Mucosa of rectum (tissue), 2 donors: ENCODE measurements at regions not wholly inside any gene's neighbourhood (a gene's known extent, or its start where the extent isn't known, plus 50 kb on each side); places are given as distances from the start of the nearest gene placed in this dataset.

Source experiments
- H3K27ac ChIP-seq, 2 donors: one replicate each; pipeline ENCODE4 v1.7.0; 2013; ENCODE audit warnings: inconsistent platforms in 2 of 2, low read depth in 2 of 2, low read length in 2 of 2
- H3K27me3 ChIP-seq, 2 donors: one replicate each; pipeline ENCODE4 v1.7.0; 2013; ENCODE audit warnings: low read length in 2 of 2; ENCODE audit not compliant: control insufficient read depth in 2 of 2, insufficient read depth in 2 of 2
- H3K36me3 ChIP-seq, 2 donors: one replicate each; pipeline ENCODE4 v1.7.0; 2013; ENCODE audit warnings: low read length in 2 of 2; ENCODE audit not compliant: control insufficient read depth in 2 of 2, insufficient read depth in 2 of 2
- H3K4me1 ChIP-seq, 2 donors: one replicate each; pipeline ENCODE4 v1.7.0; 2013; ENCODE audit warnings: low read length in 2 of 2, mild to moderate bottlenecking in 1 of 2; ENCODE audit not compliant: control insufficient read depth in 2 of 2, insufficient read depth in 2 of 2
- H3K4me3 ChIP-seq, 2 donors: one replicate each; pipeline ENCODE4 v1.7.0; 2013; ENCODE audit warnings: low read length in 2 of 2
- H3K9ac ChIP-seq, 2 donors: one replicate each; pipeline ENCODE4 v1.7.0; 2013; ENCODE audit warnings: low read length in 2 of 2, low read depth in 1 of 2, mild to moderate bottlenecking in 1 of 2
- H3K9me3 ChIP-seq, 2 donors: one replicate each; pipeline ENCODE4 v1.7.0; 2013; ENCODE audit warnings: low read length in 2 of 2; ENCODE audit not compliant: control insufficient read depth in 2 of 2
- donor health status: healthy.
- donor health status: Normal muscosa, but diverticular disease.

DNA sequence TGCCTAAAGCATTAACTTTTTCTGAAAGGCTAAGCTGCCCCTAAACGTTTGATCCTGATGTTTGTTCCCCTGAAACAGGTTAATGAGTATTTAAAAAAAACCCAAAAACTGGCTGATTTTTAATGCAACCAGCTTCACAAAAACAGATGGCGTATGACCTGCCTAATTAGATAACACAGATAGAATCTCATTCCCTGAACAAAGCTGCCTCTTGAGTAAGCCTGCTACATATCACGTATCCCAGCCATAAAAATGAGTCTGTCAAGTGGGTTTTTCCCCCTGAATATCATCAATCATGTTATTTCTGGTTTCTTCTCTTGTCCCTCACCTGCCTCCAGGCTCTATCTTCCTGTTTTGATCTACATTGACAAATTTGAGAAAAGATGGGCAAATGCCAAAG lies 154.2 kb upstream of the FAM9B start:
- no peak overlapping the region for H3K4me3 ChIP-seq
- no peaks in the 10 kb centered on the region for H3K9me3 ChIP-seq
- H3K36me3 ChIP-seq = no peaks in the 10 kb centered on the region
- no peak overlapping the region for H3K27ac ChIP-seq
- no peak overlapping the region for H3K9ac ChIP-seq
- H3K27me3 ChIP-seq = peaks cover 0 to 4% of the 10 kb centered on the region in 2 donors
- no peaks in the 10 kb centered on the region for H3K4me1 ChIP-seq

DNA sequence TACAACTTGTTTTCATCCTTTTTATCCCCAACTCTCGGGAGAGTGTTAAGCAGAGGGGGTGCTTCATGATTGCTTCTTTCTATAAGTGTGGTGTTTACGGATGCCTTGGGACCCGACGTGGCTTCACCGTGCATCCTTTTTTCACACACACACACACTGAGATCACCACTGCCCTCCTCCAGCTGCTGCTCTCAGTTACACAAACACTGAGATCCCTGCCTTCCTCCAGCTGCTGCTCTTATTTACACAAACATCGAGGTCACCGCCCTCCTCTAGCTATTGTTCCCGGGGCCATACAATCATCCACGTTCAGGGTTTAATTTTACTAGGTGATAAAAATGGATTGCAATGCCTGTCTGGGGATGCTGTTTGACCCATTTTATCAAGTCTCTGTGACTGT lies 155.4 kb upstream of the FAM9B start:
- Histone ChIP-seq H3K9me3 (no peaks in the 10 kb centered on the region), H3K4me1 (no peaks in the 10 kb centered on the region), H3K27me3 (peaks cover 0 to 4% of the 10 kb centered on the region in 2 donors), H3K9ac (no peak overlapping the region), H3K4me3 (no peak overlapping the region), H3K36me3 (no peaks in the 10 kb centered on the region), H3K27ac (no peak overlapping the region)

DNA sequence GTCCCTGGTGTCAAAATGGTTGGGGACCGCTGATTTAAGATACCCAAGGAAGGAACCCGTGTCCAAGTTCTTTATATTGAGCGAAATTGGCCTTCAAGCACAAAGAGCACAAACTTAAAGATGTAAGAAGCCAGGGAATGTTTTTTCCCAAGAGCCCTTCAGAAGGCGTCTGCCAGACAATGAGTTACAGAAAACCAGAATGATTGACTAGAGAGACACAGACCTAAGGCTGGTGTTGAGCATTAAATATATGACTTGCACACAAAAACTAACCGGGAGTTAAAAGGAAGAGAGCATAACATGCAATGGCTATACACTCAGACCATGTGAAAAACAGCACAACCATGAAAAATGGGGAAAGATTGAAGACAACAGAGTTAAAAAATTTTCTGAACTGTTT lies 157.5 kb upstream of the FAM9B start:
- no peaks in the 10 kb centered on the region for H3K36me3 ChIP-seq
- no peaks in the 10 kb centered on the region for H3K4me1 ChIP-seq
- no peak overlapping the region for H3K4me3 ChIP-seq
- H3K9me3 ChIP-seq = no peaks in the 10 kb centered on the region
- H3K27me3 ChIP-seq = peaks cover 0 to 4% of the 10 kb centered on the region in 2 donors
- no peak overlapping the region for H3K9ac ChIP-seq
- no peak overlapping the region for H3K27ac ChIP-seq

DNA sequence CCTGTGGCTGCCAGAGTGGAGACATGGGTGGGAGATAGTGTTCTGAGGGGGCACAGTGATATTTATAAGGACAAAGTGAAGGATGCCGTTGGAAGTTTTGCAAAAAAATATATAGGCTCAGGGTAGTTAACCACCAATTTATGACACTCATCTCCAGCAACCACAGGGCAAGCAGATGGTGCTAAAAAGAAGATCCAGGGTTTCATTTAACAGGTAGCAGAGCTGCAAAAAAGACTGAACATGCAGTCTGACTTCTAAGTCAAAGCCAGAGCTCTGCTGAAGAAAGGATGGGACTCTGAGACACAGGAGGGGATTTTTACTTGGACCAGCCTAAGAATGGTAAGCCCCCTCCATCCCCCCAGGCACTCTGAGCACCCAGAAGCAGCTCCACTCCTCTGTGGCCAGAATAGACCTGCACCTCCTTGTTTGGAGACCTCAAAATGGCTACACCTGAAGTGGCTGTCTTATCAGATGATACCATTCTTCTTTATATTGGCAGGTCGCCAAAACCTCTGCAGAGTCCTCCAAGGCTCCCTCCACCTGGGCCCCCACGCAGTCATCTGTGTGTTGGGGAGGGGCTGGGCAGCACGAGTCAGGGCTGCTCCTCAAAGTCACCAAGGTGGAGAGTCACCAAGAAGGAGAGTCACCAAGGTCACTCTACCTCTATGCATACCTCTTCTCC lies 161.4 kb upstream of the FAM9B start:
- Histone ChIP-seq H3K4me1 (no peaks in the 10 kb centered on the region), H3K4me3 (no peak overlapping the region), H3K9me3 (no peaks in the 10 kb centered on the region), H3K36me3 (no peaks in the 10 kb centered on the region), H3K27ac (no peak overlapping the region), H3K27me3 (no peaks in the 10 kb centered on the region), H3K9ac (no peak overlapping the region)

DNA sequence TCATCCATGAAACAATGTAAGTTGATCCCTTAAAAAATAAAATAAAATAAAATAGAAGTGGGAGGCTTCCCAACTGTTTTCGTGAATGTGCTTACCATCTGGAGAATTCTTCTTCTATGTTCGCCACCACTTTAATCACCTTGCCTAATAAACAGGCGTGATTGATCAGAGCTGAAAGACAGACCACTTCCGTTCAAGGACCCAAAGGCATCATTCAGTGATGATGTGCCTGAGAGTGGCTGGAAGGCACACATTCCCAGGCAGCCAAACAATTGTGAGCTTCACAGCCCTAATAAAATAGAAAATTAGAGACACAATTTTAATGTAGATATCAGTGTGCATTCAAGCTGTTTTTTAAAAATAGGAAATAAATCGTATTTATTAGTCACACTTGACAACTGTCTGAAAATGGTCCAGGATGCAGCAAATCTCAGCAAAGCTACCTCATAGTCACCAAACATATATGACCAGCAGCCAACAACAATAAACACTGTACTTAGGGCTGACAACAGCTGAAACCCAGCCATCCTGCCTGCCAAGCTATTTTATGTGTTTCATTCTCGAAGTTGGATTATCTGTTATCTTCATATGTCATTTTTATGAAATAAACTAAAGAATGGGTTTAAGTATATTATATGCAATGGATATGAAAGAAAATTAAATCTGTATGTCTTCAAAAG lies 163.2 kb upstream of the FAM9B start:
- H3K9ac ChIP-seq = no peak overlapping the region
- H3K4me3 ChIP-seq = no peak overlapping the region
- no peaks in the 10 kb centered on the region for H3K9me3 ChIP-seq
- no peaks in the 10 kb centered on the region for H3K36me3 ChIP-seq
- H3K27me3 ChIP-seq = no peaks in the 10 kb centered on the region
- no peaks in the 10 kb centered on the region for H3K4me1 ChIP-seq
- H3K27ac ChIP-seq = no peak overlapping the region

DNA sequence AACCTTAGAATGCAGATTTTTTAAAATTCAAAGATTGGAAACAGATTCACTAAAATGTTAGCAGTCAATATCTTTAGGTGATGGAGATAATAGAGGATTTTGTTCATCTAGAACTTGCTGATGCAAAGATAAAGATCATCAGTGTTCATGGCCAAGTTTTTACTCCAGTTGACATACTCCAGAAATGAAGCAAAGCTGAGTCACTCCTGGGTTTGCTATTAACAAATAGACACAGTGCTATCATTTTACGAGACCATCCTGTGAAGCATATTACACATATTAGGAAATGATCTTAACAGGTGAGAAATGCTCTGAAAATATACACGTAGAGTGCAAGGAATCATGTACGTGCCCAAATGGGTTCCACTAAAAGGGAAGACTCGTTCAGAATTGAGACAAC lies 170.6 kb upstream of the FAM9B start:
- H3K27ac ChIP-seq = no peak overlapping the region
- no peak overlapping the region for H3K4me3 ChIP-seq
- no peaks in the 10 kb centered on the region for H3K9me3 ChIP-seq
- H3K4me1 ChIP-seq = no peaks in the 10 kb centered on the region
- peaks cover 2 to 3% of the 10 kb centered on the region in 2 donors for H3K27me3 ChIP-seq
- no peaks in the 10 kb centered on the region for H3K36me3 ChIP-seq
- H3K9ac ChIP-seq = no peak overlapping the region

DNA sequence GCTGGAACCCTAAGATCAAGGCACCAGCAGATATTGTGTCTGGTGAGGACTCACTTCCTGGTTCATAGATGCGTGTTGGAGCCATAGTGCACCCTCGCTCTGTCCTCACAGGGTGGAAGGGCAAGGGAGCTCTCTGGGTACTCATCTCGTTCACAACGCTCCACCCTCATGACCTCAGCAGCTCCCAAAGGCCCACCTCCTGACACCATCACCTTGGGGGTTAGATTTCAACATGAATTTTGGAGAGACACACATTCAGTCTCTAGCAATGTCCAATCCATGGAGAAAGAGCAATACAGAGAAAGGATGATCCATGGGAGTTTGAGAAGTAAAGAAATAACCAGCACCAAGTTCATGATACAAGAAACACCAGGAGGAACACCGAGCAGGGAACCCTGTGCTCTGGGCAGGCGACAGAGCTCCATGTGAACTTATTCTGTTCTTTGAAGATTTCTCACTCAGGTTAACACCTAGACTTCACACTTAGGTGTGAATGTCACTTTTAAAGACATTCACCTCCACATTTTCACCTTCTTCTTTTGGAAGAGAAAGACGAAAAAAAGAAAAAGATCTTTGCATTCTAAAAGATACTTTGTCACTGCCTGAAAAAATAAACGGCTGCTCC lies 171.8 kb upstream of the FAM9B start:
- H3K27me3 ChIP-seq = peaks cover 2 to 3% of the 10 kb centered on the region in 2 donors
- H3K4me3 ChIP-seq = no peak overlapping the region
- H3K36me3 ChIP-seq = no peaks in the 10 kb centered on the region
- no peaks in the 10 kb centered on the region for H3K9me3 ChIP-seq
- no peak overlapping the region for H3K9ac ChIP-seq
- H3K4me1 ChIP-seq = no peaks in the 10 kb centered on the region
- H3K27ac ChIP-seq = no peak overlapping the region

DNA sequence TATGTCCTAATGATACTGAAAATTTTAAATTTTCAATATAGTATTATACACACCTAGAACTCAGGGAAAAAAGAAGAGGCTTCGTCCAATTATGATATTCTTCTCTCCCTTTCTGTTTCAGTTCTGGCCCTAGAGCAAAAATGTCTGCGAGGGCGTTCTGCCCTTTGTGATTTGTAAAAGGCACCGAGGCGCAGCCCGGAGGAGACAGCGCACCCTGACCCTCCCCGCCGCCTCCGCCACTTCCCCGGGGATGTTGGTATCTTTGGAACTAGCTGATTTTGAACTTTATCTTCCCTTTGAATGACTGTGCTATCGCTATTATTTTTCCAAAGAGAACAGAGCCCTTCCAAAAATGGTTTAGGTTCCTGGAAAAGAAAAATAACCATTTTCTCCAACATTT lies 173.2 kb upstream of the FAM9B start:
- Histone ChIP-seq H3K9me3 (no peaks in the 10 kb centered on the region), H3K4me3 (no peak overlapping the region), H3K27me3 (peaks cover 2 to 3% of the 10 kb centered on the region in 2 donors), H3K9ac (no peak overlapping the region), H3K27ac (no peak overlapping the region), H3K36me3 (no peaks in the 10 kb centered on the region), H3K4me1 (no peaks in the 10 kb centered on the region)

DNA sequence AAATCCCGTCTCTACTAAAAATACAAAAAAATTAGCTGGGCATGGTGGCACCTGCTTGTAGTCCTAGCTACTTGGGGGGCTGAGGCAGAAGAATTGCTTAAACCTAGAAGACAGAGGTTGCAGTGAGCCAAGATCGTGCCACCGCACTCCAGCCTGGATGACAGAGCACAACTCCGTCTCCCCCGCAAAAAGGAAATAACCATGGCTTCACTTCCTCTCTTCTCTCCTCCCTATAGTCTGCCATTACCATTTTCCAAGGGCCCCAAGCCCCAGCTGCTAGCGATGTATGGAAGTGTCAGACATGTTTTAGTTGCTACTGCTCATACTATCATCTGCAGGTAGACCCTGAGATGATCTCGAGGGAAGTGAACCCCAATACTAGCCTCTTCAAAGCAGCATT lies 177.3 kb upstream of the FAM9B start:
- H3K36me3 ChIP-seq = no peaks in the 10 kb centered on the region
- H3K4me3 ChIP-seq = no peak overlapping the region
- peaks cover under 1 to 2% of the 10 kb centered on the region in 2 donors for H3K27me3 ChIP-seq
- no peaks in the 10 kb centered on the region for H3K4me1 ChIP-seq
- H3K9me3 ChIP-seq = no peaks in the 10 kb centered on the region
- no peak overlapping the region for H3K27ac ChIP-seq
- H3K9ac ChIP-seq = no peak overlapping the region

DNA sequence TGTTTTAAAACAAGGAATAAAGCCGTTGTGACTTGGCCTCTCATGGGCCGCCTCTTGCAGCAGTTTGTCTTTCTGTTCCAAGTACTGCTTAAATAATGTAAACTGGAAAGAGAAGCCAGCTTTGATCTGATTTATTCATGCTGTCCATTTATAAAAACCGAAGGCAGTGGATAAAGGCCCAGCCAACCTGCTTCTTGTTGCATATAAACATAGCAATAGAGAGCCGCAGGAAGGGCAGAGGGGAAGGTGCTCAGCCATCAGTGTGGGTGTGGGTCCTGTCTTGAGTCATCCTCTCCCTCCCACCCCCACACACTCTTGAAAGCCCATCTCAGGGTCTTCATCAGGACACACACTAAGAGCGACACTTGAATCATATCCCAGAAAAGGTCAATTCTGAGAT lies 187.9 kb upstream of the FAM9B start:
- no peaks in the 10 kb centered on the region for H3K27me3 ChIP-seq
- H3K4me1 ChIP-seq = no peaks in the 10 kb centered on the region
- H3K9me3 ChIP-seq = no peaks in the 10 kb centered on the region
- no peak overlapping the region for H3K9ac ChIP-seq
- H3K27ac ChIP-seq = no peak overlapping the region
- H3K36me3 ChIP-seq = no peaks in the 10 kb centered on the region
- no peak overlapping the region for H3K4me3 ChIP-seq
